ENCODE measurements at regions not wholly inside any gene's neighbourhood (a gene's known extent, or its start where the extent isn't known, plus 50 kb on each side); places are given as distances from the start of the nearest gene placed in this dataset.

DNA sequence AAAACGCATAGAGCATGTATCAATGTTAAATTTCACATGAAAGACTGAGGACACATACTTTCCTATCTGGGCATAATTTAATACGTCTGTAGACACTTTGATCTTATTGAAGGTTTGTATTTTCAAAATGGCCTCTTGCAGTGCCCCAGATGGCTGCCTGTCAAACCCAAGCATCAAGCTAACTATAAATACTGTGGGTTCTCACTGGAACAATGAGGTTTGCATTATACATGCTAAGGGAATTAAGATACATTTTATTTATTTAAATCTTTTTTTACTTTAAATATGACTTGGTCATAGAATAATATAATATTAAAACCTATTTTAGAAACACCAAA is 702.9 kb upstream of the GRAMD2B start:
- Histone ChIP-seq H3K9me3 (no peaks in the 10 kb centered on the region), H3K4me3 (no peak overlapping the region), H3K27me3 (no peaks in the 10 kb centered on the region), H3K4me1 (no peaks in the 10 kb centered on the region), H3K36me3 (no peaks in the 10 kb centered on the region), H3K27ac (replicated peaks in 1 of 4) (no peak overlapping the region)
- intact Hi-C loops (cut with DNase I) = no loop called here
- 98% methylated on average over 2 of the region's 2 CpGs for WGBS
- TF ChIP-seq POLR2A (IDR thresholded peaks at IDR 0.05; ENCODE audit: low read depth) (no peak), EP300 (IDR thresholded peaks at IDR 0.05) (no peak), POLR2AphosphoS5 (IDR thresholded peaks at IDR 0.05) (no peak)
- TF ChIP-seq, protein P1, sequence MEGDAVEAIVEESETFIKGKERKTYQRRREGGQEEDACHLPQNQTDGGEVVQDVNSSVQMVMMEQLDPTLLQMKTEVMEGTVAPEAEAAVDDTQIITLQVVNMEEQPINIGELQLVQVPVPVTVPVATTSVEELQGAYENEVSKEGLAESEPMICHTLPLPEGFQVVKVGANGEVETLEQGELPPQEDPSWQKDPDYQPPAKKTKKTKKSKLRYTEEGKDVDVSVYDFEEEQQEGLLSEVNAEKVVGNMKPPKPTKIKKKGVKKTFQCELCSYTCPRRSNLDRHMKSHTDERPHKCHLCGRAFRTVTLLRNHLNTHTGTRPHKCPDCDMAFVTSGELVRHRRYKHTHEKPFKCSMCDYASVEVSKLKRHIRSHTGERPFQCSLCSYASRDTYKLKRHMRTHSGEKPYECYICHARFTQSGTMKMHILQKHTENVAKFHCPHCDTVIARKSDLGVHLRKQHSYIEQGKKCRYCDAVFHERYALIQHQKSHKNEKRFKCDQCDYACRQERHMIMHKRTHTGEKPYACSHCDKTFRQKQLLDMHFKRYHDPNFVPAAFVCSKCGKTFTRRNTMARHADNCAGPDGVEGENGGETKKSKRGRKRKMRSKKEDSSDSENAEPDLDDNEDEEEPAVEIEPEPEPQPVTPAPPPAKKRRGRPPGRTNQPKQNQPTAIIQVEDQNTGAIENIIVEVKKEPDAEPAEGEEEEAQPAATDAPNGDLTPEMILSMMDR (IDR thresholded peaks at IDR 0.05) = no peak
- DNase-seq (ENCODE audit: extremely low spot score) = no peak

DNA sequence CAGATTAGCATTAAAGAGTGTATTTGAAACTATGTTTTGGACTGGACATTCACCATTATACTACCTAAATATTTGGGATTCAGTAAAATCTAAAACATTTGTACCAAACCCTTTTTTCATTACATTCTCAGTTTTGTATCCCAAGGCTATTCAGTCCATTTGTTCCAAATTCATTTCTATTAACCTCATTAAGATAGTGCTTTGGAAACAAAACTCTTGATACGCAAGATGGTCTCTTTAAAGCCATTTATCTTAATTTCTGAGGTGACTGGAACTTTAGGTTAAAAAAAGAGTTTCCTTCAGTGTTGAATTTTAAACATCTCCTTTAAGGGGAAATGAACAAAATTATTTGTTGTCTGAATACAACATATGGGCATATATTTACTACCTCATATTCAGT is 702.5 kb upstream of the GRAMD2B start:
- 97% methylated on average over 1 of the region's 1 CpG for WGBS
- no peak for DNase-seq (ENCODE audit: extremely low spot score)

DNA sequence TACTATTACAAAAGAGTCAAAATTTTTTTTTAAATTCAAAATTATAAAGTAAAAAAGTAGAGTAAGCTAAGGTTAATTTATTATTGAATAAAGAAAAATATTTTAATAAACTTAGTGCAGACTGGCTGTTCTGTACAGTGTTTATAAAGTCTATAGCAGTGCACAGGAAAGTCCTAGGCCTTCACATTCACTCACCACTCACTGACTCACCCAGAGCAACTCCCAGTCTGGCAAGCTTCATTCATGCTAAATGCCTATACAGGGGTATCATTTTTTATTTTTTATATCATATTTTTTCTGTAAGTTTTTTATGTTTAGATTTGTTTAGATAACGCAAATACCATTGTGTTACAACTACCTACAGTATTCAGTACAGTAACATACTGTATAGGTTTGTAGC is 700.7 kb upstream of the GRAMD2B start:
- TF ChIP-seq EP300 (IDR thresholded peaks at IDR 0.05) = no peak
- TF ChIP-seq, protein P1 (IDR thresholded peaks at IDR 0.05) = no peak
- intact Hi-C loops (cut with DNase I) = no loop called here
- 92% methylated on average over 1 of the region's 1 CpG for WGBS
- no peaks in the 10 kb centered on the region for H3K9me3 ChIP-seq
- H3K4me3 ChIP-seq = no peak overlapping the region
- no peak overlapping the region for H3K27ac ChIP-seq (replicated peaks in 1 of 4)
- no peak for DNase-seq (ENCODE audit: extremely low spot score)
- no peaks in the 10 kb centered on the region for H3K36me3 ChIP-seq
- no peaks in the 10 kb centered on the region for H3K27me3 ChIP-seq
- no peaks in the 10 kb centered on the region for H3K4me1 ChIP-seq

More for the DNA sequence above, 702.5 kb upstream of the GRAMD2B start:
- no peaks in the 10 kb centered on the region for H3K9me3 ChIP-seq
- H3K27ac ChIP-seq (replicated peaks in 1 of 4) = no peak overlapping the region
- no peaks in the 10 kb centered on the region for H3K4me1 ChIP-seq
- no peaks in the 10 kb centered on the region for H3K27me3 ChIP-seq
- no peak for TF ChIP-seq EP300 (IDR thresholded peaks at IDR 0.05)
- TF ChIP-seq POLR2AphosphoS5 (IDR thresholded peaks at IDR 0.05) = no peak
- TF ChIP-seq, protein P1 (IDR thresholded peaks at IDR 0.05) = no peak
- no peak for TF ChIP-seq POLR2A (IDR thresholded peaks at IDR 0.05; ENCODE audit: low read depth)
- H3K4me3 ChIP-seq = no peak overlapping the region
- H3K36me3 ChIP-seq = no peaks in the 10 kb centered on the region
- intact Hi-C loops (cut with DNase I) = no loop called here

DNA sequence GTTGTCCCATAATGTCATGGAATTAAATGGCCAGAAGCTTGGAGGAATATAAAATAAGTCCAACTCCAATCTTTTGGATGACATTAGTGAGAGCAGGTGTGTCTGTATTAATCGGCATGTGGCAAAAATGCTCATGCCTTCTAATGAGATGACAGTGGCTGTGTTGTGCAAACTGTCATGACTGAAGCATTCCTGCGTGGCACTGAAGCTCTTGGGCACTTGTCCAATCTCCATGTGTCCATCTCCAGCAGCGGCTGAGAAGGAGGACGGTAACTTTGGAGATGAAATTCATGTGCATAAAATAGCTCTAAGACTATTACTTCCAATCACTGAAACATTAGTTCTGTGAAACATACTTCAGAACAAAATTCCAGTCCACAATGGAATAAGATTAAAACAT is 697.5 kb upstream of the GRAMD2B start:
- no peak for DNase-seq (ENCODE audit: extremely low spot score)
- no peak overlapping the region for H3K27ac ChIP-seq (replicated peaks in 1 of 4)
- intact Hi-C loops (cut with DNase I) = no loop called here
- H3K4me3 ChIP-seq = no peak overlapping the region
- no peaks in the 10 kb centered on the region for H3K9me3 ChIP-seq
- no peaks in the 10 kb centered on the region for H3K36me3 ChIP-seq
- no peaks in the 10 kb centered on the region for H3K27me3 ChIP-seq
- no peaks in the 10 kb centered on the region for H3K4me1 ChIP-seq
- TF ChIP-seq POLR2A (IDR thresholded peaks at IDR 0.05; ENCODE audit: low read depth) (no peak), EP300 (IDR thresholded peaks at IDR 0.05) (no peak), POLR2AphosphoS5 (IDR thresholded peaks at IDR 0.05) (no peak)
- TF ChIP-seq, protein P1 (IDR thresholded peaks at IDR 0.05) = no peak
- 79% methylated on average over 4 of the region's 4 CpGs for WGBS

DNA sequence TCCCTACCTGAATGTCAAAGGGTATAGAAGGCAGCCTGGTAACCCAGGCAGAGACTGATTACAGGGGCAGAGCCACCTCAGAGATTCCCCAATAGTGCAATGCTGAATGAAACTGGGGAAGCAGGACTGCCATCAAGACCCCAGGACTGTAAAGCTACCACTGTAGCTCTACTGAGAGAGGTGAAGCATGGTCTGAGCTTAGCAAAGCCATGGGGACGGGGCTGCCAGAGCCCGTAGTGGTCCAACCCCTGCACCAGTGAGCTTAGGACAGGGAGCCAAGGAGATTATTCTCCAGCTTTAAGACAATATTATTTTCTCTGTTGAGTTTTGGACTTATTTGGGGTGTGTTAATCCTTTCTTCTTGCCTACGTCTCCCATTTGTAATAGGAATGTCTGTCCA is 679.3 kb upstream of the GRAMD2B start:
- no peak for DNase-seq (ENCODE audit: extremely low spot score)
- intact Hi-C loops (cut with DNase I) = no loop called here
- Histone ChIP-seq H3K4me3 (no peak overlapping the region), H3K27ac (replicated peaks in 1 of 4) (no peak overlapping the region), H3K36me3 (no peaks in the 10 kb centered on the region), H3K4me1 (peaks cover 0 to 8% (median 4%) of the 10 kb centered on the region in 4 donors), H3K9me3 (peaks cover 0 to 12% (median 2%) of the 10 kb centered on the region in 4 donors), H3K27me3 (no peaks in the 10 kb centered on the region)
- TF ChIP-seq, protein P1 (IDR thresholded peaks at IDR 0.05) = no peak
- no peak for TF ChIP-seq EP300 (IDR thresholded peaks at IDR 0.05)
- TF ChIP-seq POLR2AphosphoS5 (IDR thresholded peaks at IDR 0.05) = no peak
- TF ChIP-seq POLR2A (IDR thresholded peaks at IDR 0.05; ENCODE audit: low read depth) = no peak
- WGBS = 100% methylated on average over 3 of the region's 3 CpGs

Data from esophagus muscularis mucosa (tissue), 4 donors.